ENCODE measurements at regions not wholly inside any gene's neighbourhood (a gene's known extent, or its start where the extent isn't known, plus 50 kb on each side); places are given as distances from the start of the nearest gene placed in this dataset.
"Not testable (repeated sequence)": the region's sequence is repeated elsewhere in the genome, so short reads cannot be mapped to it uniquely, and the experiment has no call there.

DNA sequence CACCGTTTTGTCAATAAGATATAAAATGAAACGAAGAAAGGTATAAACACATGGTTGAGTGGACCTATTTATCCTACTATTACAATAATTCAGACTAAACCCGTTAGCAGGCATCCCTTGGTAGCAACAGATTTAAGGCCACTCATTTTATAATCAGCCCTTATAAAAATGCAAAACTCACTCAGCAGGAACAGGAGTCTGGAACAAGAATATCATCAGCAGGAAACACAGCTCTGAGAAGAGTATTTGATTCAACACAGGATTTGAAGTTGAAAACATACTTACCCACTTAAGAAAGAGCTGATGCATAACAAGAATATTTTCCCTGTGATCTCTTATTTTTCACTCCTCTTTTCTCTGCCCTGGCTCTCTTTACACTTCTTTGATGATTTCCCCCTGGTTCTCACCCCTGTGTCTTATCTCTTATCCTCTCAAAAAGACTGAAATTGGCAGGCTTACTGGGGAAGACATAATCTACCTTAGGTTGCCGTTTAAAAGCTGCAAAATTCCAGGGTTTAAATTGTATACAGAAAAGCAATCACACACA lies 1722.7 kb downstream of the SLITRK5 start:
- Mint-ChIP-seq H3K27me3 (no peaks in the 10 kb centered on the region), H3K36me3 (no peaks in the 10 kb centered on the region), H3K9me3 (peaks cover 7% of the 10 kb centered on the region), H3K4me3 (no peak overlapping the region), H3K27ac (no peak overlapping the region), H3K4me1 (no peaks in the 10 kb centered on the region)

GRCh38 chr13:89401264-89401675 lies 1730.1 kb downstream of the SLITRK5 start:
- H3K9me3 Mint-ChIP-seq = peaks cover 9% of the 10 kb centered on the region
- H3K27ac Mint-ChIP-seq = no peak overlapping the region

DNA sequence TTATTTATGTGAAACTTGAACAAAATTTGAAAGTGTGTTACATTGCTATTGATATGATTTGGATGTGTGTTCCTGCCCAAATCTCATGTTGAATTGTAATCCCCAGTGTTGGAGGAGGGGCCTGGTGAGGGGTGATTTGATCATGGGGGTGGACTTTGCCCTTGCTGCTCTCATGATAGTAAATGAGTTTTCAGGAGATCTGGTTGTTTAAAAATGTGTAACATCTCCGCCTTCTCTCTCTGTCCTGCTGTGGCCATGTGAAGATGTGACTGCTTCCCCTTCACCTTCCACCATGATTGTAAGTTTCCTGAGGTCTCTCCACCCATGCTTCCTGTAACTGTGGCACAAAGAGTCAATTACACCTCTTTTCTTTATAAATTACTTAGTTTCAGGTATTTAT lies 1731.0 kb downstream of the SLITRK5 start:
- Mint-ChIP-seq H3K27ac (no peak overlapping the region), H3K27me3 (no peaks in the 10 kb centered on the region), H3K36me3 (no peaks in the 10 kb centered on the region), H3K4me3 (no peak overlapping the region), H3K4me1 (no peaks in the 10 kb centered on the region), H3K9me3 (peaks cover 9% of the 10 kb centered on the region)

More at GRCh38 chr13:89401264-89401675, 1730.1 kb downstream of the SLITRK5 start:
- Mint-ChIP-seq H3K4me3 (no peak overlapping the region), H3K4me1 (no peaks in the 10 kb centered on the region), H3K27me3 (no peaks in the 10 kb centered on the region), H3K36me3 (no peaks in the 10 kb centered on the region)

GRCh38 chr13:89406096-89406495 lies 1734.9 kb downstream of the SLITRK5 start:
- not testable (repeated sequence) for H3K4me1 Mint-ChIP-seq

DNA sequence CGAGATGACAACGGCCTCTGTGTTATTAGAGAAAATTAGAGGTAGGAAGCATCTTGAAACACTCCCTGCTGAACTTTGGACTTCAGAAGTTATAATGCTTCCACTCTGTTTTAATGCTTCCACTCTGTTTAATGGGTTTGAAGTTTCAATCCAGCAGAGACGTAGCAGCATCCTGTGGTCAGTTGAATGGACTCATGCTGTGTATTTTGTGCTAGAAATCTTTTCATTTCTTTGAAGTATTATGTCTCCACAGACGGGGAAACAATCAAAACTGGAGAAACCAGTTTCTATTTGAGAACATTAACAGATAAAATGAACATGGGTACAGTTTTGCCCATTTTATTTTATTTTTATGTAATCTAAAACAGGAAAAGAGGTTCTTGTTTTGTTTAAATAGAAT lies 1736.2 kb downstream of the SLITRK5 start:
- H3K27ac Mint-ChIP-seq = no peak overlapping the region
- H3K36me3 Mint-ChIP-seq = no peaks in the 10 kb centered on the region
- no peaks in the 10 kb centered on the region for H3K27me3 Mint-ChIP-seq
- no peaks in the 10 kb centered on the region for H3K9me3 Mint-ChIP-seq
- H3K4me3 Mint-ChIP-seq = no peak overlapping the region
- H3K4me1 Mint-ChIP-seq = no peaks in the 10 kb centered on the region

More at GRCh38 chr13:89406096-89406495, 1734.9 kb downstream of the SLITRK5 start:
- not testable (repeated sequence) for H3K36me3 Mint-ChIP-seq, H3K4me3 Mint-ChIP-seq, H3K9me3 Mint-ChIP-seq, H3K27ac Mint-ChIP-seq, H3K27me3 Mint-ChIP-seq

DNA sequence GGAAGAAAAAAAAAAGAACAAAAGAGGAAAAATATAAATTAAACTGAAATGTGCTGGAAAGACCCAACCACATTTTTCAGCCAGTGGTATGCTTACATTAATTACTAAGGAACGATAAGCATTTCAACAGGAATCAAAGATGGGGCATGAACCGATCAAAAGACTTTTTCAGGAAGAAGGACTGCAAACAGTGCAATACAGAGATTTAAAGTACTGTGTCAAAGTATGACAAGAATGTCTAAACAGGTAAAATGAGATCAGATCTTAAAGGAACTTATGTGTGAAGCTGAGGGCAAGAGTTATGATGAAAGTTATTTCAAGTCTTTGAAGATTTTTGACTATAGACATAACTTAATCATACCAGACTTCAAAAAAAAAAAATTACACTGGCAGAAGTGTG lies 1761.8 kb downstream of the SLITRK5 start:
- H3K4me1 Mint-ChIP-seq = no peaks in the 10 kb centered on the region
- no peak overlapping the region for H3K27ac Mint-ChIP-seq
- no peaks in the 10 kb centered on the region for H3K27me3 Mint-ChIP-seq
- H3K9me3 Mint-ChIP-seq = peaks cover 11% of the 10 kb centered on the region
- no peaks in the 10 kb centered on the region for H3K36me3 Mint-ChIP-seq
- H3K4me3 Mint-ChIP-seq = no peak overlapping the region

DNA sequence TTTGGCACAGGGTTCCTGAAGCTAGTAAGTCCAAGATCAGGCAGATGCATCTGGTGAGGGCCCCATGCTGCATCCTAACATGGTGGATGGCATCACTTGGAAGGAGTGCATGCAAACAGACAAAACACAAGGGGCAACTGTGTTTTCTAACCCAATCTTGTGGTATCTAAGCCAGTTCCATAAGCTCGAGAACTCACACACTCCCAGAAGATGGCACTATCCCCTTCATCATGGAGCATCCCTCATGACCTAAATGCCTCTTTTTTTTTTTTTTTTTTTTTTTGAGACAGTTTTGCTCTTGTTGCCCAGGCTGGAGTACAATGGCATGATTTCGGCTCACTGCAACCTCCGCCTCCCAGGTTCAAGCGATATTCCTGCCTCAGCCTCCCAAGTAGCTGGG lies 1763.5 kb downstream of the SLITRK5 start:
- H3K4me3 Mint-ChIP-seq, H3K36me3 Mint-ChIP-seq, H3K27ac Mint-ChIP-seq, H3K27me3 Mint-ChIP-seq, H3K4me1 Mint-ChIP-seq: not testable (repeated sequence)
- H3K9me3 Mint-ChIP-seq = peaks cover 11% of the 10 kb centered on the region

GRCh38 chr13:89454681-89455080 lies 1783.5 kb downstream of the SLITRK5 start:
- Mint-ChIP-seq H3K9me3 (peaks cover 5% of the 10 kb centered on the region), H3K27ac (no peak overlapping the region), H3K4me3 (no peak overlapping the region), H3K36me3 (no peaks in the 10 kb centered on the region), H3K4me1 (no peaks in the 10 kb centered on the region), H3K27me3 (no peaks in the 10 kb centered on the region)

DNA sequence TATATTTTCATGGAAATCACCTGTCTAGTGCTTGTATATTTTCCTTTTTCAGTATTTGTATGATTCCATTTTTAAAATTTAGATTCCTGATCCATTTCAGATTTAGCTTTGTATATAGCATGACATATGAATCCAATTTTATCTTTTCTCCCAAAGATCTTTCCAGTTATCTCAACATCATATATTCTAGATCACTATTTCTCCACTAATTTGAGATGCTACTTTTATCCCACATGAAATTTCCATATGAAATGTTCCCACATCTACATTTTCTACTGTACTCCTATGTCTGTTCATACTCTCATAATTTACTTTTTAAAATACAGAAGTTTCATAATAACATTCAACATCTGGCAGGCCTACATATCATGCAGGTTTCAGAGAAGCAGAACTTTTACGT lies 1784.1 kb downstream of the SLITRK5 start:
- Mint-ChIP-seq H3K9me3 (peaks cover 5% of the 10 kb centered on the region), H3K4me1 (no peaks in the 10 kb centered on the region), H3K27ac (no peak overlapping the region), H3K27me3 (no peaks in the 10 kb centered on the region), H3K36me3 (no peaks in the 10 kb centered on the region), H3K4me3 (no peak overlapping the region)

- Mint-ChIP-seq H3K27me3 (no peaks in the 10 kb centered on the region), H3K4me3 (no peak overlapping the region), H3K27ac (no peak overlapping the region), H3K9me3 (peaks cover 5% of the 10 kb centered on the region), H3K36me3 (no peaks in the 10 kb centered on the region), H3K4me1 (no peaks in the 10 kb centered on the region)
Measured at GRCh38 chr13:89455741-89456140, 1784.6 kb downstream of the SLITRK5 start.

- H3K4me3 Mint-ChIP-seq = no peak overlapping the region
- H3K36me3 Mint-ChIP-seq = no peaks in the 10 kb centered on the region
- no peaks in the 10 kb centered on the region for H3K27me3 Mint-ChIP-seq
Measured at GRCh38 chr13:89457977-89458376, 1786.8 kb downstream of the SLITRK5 start.

GRCh38 chr13:89458456-89458855 lies 1787.3 kb downstream of the SLITRK5 start:
- Mint-ChIP-seq H3K4me1 (no peaks in the 10 kb centered on the region), H3K9me3 (peaks cover 5% of the 10 kb centered on the region), H3K4me3 (no peak overlapping the region), H3K27ac (no peak overlapping the region), H3K27me3 (no peaks in the 10 kb centered on the region), H3K36me3 (no peaks in the 10 kb centered on the region)

More at GRCh38 chr13:89457977-89458376, 1786.8 kb downstream of the SLITRK5 start:
- Mint-ChIP-seq H3K4me1 (no peaks in the 10 kb centered on the region), H3K27ac (no peak overlapping the region), H3K9me3 (peaks cover 5% of the 10 kb centered on the region)

DNA sequence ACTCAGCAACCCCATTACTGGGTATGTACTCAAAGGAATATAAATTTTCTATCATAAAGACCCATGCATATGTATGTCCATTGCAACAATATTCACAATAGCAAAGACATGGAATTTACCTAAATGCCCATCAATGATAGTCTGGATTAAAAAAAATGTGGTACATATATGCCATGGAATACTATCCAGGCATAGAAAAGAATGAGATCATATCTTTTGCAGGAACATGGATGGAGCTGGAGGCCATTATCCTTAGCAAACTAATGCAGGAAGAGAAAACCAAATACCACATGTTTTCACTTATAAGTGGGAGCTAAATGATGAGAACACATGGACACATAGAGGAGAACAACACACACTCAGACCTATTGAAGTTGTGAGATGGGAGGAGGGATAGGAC lies 1789.7 kb downstream of the SLITRK5 start:
- not testable (repeated sequence) for H3K9me3 Mint-ChIP-seq, H3K27me3 Mint-ChIP-seq, H3K4me1 Mint-ChIP-seq, H3K36me3 Mint-ChIP-seq, H3K4me3 Mint-ChIP-seq, H3K27ac Mint-ChIP-seq

GRCh38 chr13:89465366-89465765 lies 1794.2 kb downstream of the SLITRK5 start:
- H3K9me3 Mint-ChIP-seq = peaks cover 8% of the 10 kb centered on the region

GRCh38 chr13:89468081-89468480 lies 1796.9 kb downstream of the SLITRK5 start:
- Mint-ChIP-seq H3K36me3 (no peaks in the 10 kb centered on the region), H3K27me3 (no peaks in the 10 kb centered on the region), H3K27ac (no peak overlapping the region), H3K4me1 (no peaks in the 10 kb centered on the region), H3K4me3 (no peak overlapping the region), H3K9me3 (peaks cover 25% of the 10 kb centered on the region)

More at GRCh38 chr13:89465366-89465765, 1794.2 kb downstream of the SLITRK5 start:
- H3K36me3 Mint-ChIP-seq = no peaks in the 10 kb centered on the region
- no peaks in the 10 kb centered on the region for H3K27me3 Mint-ChIP-seq
- no peaks in the 10 kb centered on the region for H3K4me1 Mint-ChIP-seq
- H3K4me3 Mint-ChIP-seq = no peak overlapping the region
- H3K27ac Mint-ChIP-seq = no peak overlapping the region

GRCh38 chr13:89470901-89471300 lies 1799.7 kb downstream of the SLITRK5 start:
- Mint-ChIP-seq H3K4me3 (no peak overlapping the region), H3K36me3 (no peaks in the 10 kb centered on the region), H3K27me3 (no peaks in the 10 kb centered on the region), H3K9me3 (peaks cover 39% of the 10 kb centered on the region), H3K4me1 (no peaks in the 10 kb centered on the region), H3K27ac (no peak overlapping the region)

DNA sequence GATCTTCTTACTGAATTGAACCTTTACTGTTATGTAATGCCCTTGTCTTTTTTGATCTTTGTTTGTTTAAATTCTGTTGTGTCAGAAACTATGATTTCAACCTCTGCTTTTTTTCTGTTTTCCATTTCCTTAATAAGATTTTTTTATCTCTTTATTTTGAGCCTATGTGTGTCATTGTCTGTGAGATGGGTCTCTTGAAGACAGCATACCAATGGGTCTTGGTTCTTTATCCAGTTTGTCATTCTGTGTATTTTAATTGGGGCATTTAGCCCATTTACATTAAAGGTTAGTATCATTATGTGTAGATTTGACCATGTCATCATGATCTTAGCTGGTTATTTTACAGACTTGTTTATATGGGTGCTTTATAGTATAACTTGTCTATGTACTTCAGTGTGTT lies 1803.3 kb downstream of the SLITRK5 start:
- no peaks in the 10 kb centered on the region for H3K36me3 Mint-ChIP-seq

More for the DNA sequence above, 1803.3 kb downstream of the SLITRK5 start:
- peaks cover 31% of the 10 kb centered on the region for H3K9me3 Mint-ChIP-seq
- H3K27me3 Mint-ChIP-seq = no peaks in the 10 kb centered on the region
- no peak overlapping the region for H3K27ac Mint-ChIP-seq
- no peaks in the 10 kb centered on the region for H3K4me1 Mint-ChIP-seq
- no peak overlapping the region for H3K4me3 Mint-ChIP-seq

Measured in activated naive CD4-positive, alpha-beta T cell treated with anti-CD3 and anti-CD28 coated beads, Interleukin-2, amount 50 U/mL, for 24 hours (primary cell).